Keratinocyte (primary cell): ENCODE measurements at regions not wholly inside any gene's neighbourhood (a gene's known extent, or its start where the extent isn't known, plus 50 kb on each side); places are given as distances from the start of the nearest gene placed in this dataset.

Experiments
- CTCF ChIP-seq, 3 experiments: IDR thresholded peaks in 1 of 3; conservative IDR thresholded peaks in 1 of 3; optimal IDR thresholded peaks in 1 of 3; 2 replicates in 2 of 3; 3 replicates in 1 of 3; pipeline versions ENCODE3 to v1.5.1; 2011; ENCODE audit warnings: low read length in 3 of 3, mild to moderate bottlenecking in 3 of 3, moderate library complexity in 2 of 3, control low read depth in 1 of 3, inconsistent platforms in 1 of 3; ENCODE audit not compliant: insufficient read depth in 2 of 3; ENCODE audit errors: extremely low read depth in 1 of 3
- EZH2 ChIP-seq: IDR thresholded peaks from one replicate; pipeline ENCODE4 v1.6.1; 2012; ENCODE audit warnings: inconsistent platforms, mild to moderate bottlenecking, low read length, moderate library complexity

GRCh38 chr2:78532762-78533379 lies 492.6 kb upstream of the REG3G start:
- TF ChIP-seq CTCF (optimal IDR thresholded peaks at IDR 0.05 in 1 of 3, IDR thresholded peaks at IDR 0.05 in 1 of 3, conservative IDR thresholded peaks at IDR 0.05 in 1 of 3; ENCODE audit: extremely low read depth in 1 of 3, insufficient read depth in 2 of 3, low read length in 3 of 3) (no peak), EZH2 (no peak)
